Fibroblast of skin of scalp (primary cell): ENCODE measurements at regions not wholly inside any gene's neighbourhood (a gene's known extent, or its start where the extent isn't known, plus 50 kb on each side); places are given as distances from the start of the nearest gene placed in this dataset.
A peak's percentile ranks its signal among the peaks of the same experiment; 100 is the strongest.
"Not testable (repeated sequence)": the region's sequence is repeated elsewhere in the genome, so short reads cannot be mapped to it uniquely, and the experiment has no call there.

ENCODE experiments used
- DNase-seq: peaks from one replicate; pipeline ENCODE4 v3.0.0-alpha.2; 2013

DNA sequence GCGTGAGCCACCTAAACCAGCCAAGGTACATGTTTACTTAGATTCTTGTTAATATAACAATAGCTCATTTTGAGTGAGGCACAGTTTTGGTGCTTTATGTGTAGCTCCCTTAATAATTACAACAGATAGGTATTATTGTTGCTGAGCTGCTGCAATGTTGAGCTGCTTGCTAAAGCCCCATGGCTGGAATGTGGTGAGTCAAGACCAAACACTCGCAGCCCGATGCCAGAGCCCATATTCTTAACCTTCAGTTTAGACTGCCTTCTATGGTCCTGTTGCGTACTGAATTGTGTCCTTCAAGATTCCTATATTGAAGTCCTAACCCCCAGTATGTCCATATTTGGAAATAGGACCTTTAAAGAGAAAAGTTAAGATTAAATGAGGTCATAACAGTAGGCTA, 407.1 kb downstream of the NEBL start:
- peak; percentile 1 for DNase-seq

DNA sequence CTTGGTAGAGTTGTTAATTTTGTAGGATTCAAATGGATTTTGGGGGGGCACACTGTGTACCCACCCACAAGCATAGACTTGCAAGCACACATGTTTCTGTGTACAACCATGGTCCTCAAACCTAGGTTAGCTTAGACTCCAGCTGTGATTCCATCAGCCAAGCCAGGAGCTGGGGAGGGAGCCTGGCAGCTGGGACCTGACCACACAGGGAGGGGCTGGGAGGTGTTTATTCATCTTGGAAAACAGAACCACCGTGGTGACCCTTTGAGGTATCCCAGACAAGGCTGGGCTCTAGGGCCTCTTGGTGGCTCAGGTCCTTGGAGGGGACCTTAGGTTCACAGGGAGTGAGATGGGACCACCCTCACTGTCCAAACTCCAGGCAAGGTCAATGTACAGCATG, 410.3 kb downstream of the NEBL start:
- DNase-seq: no peak

DNA sequence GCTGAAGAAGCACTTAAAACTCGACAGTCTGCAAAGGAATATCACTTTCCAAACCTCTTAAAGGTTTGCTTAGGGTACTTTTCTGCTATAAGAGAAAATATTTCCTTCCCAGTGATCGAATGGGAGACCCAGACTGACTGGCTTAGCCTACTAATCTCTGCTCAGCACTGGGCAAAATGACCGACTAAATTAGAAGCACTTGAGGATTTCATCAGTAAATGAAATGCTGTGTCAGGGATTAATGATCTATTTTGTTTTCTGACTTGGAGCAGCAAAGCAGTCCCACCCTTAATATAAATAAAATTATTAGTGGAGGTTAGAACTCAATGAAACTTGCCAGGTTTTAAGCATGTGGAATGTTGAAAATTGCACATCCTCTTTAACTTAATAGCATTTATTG, 411.6 kb downstream of the NEBL start:
- no peak for DNase-seq

DNA sequence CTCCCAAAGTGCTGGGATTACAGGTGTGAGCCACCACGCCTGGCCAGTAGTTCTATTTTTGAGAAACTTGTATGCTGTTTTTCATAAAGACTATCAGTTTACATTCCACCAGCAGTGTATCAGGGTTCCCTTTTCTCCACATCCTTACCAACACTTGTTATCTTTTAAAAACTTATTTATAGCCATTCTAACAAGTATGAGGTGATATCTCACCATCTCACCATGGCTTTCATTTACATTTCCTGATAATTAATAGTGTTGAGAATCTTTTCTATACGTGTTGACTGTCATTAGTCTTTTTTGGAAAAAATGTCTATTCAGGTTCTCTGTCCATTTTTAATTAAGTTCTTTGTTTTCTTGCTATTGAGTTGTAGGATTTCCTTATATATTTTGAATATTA, 416.1 kb downstream of the NEBL start:
- no peak for DNase-seq

DNA sequence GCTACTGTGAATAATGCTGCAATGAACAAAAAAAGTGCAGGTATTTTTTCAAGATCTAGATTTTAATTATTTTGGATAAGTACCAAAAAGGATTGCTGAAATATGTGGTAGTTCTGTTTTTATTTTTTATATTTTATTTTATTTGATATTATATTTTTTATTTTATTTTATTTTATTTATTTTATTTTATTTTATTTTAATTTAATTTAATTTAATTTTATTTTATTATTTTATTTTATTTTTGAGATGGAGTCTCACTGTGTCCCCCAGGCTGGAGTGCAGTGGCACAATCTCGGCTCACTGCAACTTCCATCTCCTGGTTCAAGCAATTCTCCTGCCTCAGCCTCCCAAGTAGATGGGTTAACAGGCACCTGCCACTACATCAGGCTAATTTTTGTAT, 416.5 kb downstream of the NEBL start:
- DNase-seq: not testable (repeated sequence)

DNA sequence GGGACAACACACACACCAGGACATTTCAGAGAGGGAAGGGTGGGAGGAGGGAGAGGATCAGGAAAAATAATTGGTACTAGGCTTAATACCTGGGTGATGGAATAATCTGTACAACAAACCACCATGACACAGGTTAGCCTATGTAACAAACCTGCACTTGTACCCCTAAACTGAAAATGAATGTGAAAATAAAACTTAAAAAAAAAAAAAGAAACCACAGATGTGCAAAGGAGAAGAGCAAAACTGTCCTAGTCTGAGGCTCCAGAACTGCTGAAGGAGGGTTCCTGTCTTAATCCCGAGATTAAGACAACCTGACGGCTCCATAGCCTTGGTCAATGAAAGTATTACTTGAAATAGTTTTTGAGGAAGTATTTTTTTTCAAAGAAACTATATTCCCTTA, 423.0 kb downstream of the NEBL start:
- DNase-seq: no peak

DNA sequence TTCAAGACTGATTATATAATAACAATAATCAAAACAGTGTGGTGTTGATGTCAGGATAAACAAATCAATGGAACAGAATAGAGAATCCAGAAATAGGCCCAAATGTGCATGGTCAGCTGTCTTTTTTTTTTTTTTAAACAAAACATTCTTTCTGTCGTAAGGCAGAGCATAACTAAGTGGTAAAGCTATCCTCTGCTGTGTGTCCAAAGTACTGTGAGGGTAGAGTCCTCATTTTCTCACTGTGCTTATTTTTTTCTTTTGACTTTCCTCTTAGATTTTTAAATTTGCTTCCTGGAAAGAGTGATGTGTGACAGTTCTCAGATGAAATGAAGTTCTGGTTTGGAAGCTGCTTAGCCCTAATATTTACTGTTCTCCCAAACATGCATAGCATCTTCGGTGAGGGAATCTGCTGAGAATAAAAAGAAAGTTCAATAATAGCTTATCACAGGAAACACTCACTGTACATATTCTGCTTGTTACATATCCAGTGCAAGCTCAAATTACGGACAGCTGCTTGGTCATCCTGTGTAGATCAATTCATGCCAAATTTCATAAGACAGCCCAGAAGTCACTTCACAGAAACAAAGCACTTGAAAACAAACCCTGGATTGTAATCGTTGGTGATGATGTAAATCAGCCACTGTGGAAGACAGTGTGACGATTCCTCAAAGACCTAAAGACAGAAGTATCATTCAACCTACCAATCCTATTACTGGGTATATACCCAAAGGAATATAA, 423.9 kb downstream of the NEBL start:
- no peak for DNase-seq

DNA sequence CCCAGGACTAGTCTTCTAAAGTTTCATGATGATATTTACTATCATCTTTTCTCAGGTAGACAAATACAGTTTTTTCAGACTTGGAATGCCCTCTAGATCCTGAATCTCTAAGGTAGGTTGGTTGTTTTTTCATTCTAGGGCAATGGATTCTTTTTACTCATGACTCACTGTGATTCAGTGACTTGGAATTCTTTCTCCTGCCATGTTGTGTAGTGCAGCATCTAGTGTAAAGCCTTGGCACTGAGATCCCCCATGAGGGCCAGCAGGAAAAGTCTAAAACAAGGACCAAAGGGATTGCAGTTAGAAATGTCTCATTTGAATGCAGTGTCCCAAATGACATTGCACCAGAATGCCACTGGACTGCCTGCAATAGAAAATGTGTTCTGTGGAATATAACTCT, 430.4 kb downstream of the NEBL start:
- peak; percentile 53 for DNase-seq

DNA sequence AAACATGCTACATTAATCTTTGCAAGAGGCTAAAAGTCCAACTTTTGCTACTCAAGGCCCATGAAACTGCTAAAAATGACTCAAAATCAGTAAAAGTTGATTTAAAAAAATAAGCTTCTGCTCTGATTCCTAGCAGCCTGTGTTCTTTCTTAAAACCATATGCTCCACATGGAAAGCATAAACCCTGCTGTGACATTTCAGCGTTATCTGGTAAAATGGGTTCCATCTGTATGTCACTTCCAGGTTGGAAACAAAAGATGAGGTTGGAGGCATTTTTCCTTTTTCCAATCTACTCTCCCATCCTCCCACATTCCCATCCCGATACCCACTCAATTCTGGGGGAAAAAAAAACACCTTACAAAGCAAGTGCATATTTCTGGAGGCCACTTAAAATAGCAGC, 439.5 kb downstream of the NEBL start:
- DNase-seq: no peak

DNA sequence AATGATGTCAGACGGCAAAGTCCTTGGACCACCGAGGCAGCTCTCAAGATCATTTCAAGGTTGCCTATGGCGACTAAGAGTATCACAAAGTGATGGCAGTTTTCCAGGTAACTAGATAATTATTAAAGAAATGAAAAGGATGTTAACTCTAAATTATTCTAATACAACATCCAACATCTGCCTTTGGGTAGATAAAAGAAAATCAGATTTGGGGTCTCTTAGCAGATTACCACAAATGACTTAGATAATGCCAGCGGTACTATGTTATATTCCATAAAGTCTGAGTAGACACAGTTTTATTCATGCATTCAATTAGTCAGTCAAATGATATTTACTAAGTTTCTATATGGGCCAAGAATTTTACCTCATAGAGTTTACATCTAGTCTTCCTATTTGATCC, 441.3 kb downstream of the NEBL start:
- no peak for DNase-seq

DNA sequence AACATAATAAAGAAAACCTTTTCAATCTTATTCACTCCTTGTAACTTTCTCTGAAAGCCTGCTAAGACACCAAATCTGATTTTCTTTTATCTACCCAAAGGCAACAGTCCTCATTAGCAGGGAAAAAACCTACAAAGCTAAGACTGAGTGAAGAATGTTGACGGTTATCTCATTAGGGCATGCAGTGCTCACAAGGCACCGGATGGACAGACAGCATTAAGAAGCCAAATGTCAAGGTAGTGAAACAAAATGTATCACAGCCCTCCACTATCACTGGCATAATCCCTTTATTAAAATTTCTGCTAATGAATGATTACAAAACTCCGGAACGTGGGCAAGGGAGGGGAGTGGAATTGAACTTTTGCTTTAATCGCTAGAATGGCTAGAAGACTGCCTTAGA, 442.8 kb downstream of the NEBL start:
- DNase-seq: no peak

DNA sequence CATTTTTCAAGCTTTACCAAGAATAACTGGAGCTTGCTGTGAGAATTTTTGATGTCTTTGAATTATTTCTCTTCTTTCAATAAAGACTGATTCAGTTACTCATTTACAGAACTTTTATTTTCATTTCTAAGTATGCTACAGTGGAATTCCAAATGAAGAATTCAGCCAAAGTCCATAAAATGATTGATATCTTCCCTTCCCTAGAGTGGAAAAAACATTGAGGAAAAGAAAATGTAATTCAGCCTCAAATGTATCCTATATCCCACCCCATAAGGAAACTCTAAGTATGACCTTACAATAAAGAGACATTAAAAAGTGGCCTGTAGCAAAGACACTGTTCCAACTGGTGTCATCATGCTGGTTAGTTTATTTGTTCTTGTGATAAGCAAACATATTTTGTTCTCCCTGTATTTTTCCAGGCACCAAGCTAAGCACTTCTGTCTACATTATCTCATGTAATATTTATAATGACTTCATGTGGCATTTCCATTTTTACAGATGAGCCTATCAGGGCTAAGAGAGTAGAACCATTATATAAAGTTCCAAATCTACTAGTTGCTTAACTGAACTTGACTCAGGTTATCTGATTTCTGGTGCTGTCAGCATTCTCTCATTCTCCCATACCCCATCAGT, 450.4 kb downstream of the NEBL start:
- DNase-seq: no peak

DNA sequence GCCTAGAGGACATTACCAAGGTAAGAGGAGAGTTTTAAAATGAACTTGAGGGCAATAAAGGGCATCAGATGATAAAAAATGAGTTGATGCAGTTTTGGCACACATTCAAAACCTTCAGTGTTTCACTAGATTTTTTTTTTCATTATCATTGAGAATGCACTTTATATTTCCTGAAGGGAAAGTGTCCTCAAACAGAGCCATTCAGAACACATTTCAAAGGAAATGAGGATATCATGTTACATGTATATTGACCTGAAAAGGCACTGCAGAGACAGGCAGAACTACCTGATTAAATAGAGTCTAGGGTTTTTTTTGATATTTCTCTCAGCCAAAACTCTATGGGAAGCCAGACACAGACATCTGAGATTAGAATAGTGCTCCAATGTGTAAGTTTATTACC, 454.0 kb downstream of the NEBL start:
- no peak for DNase-seq

DNA sequence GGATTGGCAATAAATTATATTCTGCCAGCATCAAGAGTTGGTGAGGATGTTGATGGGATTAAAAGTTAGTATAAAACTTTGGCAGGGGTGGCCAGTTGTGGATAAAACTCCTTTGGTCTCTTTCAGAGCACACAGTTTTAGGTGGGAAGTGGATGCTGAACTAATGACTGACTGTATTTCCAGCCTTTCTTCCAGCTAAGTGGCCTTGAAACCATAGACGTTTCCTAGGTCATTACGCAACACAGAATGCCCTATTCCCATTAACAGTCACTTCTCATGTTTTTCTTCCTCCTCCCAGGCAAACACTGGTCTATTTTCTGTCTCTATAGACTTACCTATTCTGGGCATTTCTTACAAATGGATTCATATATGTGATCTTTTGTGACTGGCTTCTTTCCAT, 467.4 kb downstream of the NEBL start:
- no peak for DNase-seq

DNA sequence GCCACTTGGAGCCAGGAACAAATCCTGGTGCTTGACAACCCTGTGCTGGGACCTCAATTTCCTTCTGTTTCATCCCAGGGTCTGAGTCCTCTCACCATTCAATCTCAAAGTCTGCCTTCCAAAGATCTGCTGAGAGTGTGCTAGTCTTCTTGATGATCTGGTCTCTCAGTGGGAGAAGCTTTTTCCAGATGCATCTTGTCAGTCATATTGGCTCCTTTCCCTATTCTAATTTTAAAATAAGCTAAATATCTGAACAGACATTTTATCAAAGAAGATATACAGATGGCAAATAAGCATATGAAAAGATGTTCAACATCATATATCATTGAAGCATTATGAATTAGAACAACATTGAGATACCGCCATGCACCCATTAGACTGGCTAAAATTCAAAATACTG, 469.3 kb downstream of the NEBL start:
- no peak for DNase-seq

DNA sequence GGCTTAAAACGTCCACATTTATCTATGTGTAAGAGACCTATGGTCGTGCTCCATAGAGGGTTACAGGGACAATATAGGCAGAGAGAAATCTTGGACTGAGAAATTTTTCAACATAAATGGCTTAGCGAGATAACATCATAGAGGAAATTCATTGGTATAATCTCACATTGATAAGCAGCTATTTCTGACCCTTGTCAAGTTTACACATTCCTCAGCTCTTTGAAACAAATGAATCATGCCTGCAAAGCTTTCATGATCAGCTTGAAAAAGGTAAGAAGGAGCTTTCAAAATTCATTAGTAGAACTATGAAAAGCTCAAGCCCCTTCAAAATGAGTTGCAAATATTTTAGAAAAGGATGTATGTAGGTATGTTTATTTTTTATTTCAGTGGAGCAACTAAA, 478.8 kb downstream of the NEBL start:
- no peak for DNase-seq

DNA sequence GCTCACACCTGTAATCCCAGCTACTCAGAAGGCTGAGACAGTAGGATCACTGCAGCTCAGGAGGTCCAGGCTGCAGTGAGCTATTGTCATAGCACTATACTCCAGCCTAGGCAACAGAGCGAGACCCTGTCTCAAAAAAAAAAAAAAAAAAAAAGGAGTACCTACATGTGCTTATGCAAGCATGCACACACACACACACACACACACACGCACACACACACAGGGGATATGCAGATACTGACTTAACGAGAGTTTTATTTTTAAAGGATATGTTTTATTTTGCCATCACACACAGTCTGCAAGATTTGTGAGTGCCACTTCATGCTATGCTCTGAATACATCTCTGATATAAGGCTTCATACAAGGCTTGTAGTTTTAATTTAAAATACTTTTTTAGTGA, 479.3 kb downstream of the NEBL start:
- DNase-seq: no peak

DNA sequence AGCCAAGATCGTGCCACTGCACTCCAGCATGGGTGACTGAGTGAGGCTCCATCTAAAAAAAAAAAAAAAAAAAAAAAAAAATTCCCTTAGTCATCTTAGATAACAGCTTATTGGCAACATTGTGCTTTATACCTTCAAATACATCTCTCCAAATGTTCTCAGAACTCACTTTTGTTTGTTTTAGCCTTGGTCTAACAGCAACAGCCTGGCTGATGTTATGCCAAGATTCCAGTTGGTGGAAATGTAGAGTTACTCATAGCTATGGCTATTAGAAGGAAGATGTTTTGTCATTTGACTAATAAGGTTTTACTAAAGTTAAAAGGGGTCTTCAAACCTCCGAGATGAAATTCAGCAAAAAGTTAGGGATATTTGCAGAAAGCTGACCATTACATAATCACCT, 481.4 kb downstream of the NEBL start:
- no peak for DNase-seq

DNA sequence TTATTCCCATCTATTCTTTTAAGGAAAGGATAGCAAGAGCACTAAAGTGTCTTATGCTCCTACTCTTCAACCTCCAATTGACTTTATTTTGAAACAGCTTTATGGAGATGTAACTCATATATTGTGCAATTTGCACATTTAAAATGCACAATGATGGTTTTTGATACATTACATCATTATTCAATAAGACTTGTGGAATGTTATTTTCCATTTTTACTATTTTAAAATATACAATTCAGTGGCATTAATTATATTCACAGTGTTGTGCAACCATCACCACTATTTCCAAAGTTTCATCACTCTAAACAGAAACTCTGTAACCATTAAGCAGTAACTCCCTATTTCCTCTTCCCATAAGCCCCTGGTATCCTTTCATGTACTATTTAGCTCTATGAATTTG, 489.8 kb downstream of the NEBL start:
- DNase-seq: no peak

DNA sequence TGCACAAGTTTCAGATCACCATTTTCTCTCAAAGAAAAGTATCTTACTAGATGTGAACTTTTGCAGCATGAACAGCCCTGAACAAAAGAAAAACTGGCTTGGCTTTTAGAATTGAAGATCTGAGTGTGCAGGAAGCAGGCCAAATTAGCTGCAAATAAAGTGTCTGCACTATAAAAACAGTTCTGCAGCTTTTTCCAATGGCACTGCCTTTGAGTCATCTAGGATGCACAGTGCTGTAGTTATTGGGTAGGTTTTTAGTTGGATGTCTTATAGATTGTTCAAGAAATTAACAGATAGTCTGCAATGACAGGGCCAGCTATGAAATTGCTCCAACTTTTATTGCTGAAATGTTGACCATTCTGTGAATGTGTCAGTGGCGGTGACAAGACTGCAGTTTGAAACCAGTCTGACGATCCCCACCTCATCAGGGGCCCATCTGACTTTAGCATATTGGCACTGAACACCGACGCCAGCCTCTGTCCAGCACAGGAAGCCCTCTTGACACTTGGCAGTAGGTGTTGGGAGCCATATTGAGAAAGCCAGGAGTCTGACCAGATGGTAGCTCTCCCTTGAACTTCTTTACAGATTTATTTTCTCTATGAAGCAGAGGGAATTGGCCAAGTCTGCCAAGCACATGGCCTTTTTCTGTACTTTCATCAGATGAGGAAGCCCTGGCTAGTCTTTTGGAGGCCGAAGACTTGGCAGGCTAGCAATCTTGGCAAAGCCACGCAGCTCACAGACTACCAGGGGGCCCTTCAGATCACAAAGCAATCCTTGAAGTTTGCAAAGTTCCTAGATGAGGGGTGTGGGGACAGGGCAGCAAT, 490.6 kb downstream of the NEBL start:
- no peak for DNase-seq

DNA sequence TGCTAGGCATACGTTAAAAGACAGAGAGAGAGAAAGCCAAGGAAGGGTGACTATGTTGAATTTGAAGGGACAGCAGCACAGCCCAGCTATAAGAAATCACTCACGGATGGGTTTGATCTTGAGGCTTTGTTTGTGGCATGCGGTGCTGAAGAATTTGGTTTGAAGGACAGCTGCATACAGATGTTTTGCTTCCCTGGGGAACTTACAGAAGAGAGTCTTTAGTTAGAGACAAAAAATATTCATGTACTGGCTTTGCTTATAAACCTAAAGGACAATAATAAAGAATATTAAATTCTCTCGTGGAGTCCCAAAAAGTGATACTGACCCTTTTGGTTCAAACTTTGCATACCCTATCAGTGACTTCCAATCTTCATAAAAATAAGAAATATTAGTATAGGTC, 491.4 kb downstream of the NEBL start:
- no peak for DNase-seq

DNA sequence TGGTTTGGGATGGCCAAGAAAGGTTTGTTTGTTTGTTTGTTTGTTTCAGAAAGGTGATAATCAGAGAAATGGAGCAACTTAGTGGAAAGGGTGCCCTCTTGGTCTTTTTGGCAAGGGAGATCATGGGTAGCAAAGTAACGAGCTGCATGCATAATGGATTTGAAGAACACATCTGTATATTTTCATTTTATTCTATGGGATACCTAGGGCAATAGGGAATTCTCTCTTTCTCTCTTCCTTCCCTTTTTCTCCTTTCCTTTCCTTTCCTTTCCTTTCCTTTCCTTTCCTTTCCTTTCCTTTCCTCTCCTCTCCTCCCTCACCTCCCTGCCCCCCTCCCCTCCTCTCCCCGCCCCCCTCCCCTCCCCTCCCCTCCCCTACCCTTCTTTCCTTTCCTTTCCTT, 492.1 kb downstream of the NEBL start:
- DNase-seq: no peak

DNA sequence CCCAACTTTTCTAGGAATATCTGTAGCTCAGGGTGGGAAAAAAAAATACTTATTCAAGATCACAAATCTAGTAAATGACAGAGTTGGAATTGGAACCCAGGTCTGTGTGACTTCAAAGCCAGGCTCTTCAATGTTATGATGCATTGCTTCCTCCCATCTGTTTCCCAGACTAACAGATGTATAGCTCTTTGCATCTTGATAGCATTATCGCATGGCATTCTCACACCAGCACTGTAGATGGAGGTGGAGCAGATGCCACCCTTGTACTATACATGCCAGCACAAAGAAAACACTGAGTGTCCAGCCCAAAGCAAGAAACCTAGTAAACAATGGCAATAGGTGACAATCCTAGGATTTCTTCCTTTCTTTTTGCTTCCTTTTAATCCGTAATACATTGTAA, 497.3 kb downstream of the NEBL start:
- no peak for DNase-seq

DNA sequence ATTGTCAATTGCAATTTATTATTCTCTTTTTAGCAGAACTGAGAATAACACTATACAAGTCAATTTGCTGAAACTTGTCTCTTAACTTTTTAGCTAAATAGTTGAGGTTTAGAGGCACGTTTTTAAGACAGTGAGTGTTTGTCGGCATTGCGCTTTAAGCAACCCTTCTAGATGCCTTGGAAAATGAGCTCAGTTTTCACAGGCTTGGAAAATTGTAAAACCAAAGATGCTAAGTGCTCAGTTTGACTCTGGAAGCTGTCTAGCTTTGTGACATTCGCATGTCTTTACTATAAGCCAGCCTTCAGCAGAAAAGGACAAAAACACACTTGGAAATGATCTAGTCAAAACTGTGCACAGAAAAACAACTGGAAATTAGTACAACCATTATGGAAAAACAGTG, 500.4 kb downstream of the NEBL start:
- no peak for DNase-seq
